ENCODE measurements at regions not wholly inside any gene's neighbourhood (a gene's known extent, or its start where the extent isn't known, plus 50 kb on each side); places are given as distances from the start of the nearest gene placed in this dataset.

GRCh38 chr6:137995371-137995770, 111.8 kb downstream of the PERP start:
- TF ChIP-seq, protein P1, sequence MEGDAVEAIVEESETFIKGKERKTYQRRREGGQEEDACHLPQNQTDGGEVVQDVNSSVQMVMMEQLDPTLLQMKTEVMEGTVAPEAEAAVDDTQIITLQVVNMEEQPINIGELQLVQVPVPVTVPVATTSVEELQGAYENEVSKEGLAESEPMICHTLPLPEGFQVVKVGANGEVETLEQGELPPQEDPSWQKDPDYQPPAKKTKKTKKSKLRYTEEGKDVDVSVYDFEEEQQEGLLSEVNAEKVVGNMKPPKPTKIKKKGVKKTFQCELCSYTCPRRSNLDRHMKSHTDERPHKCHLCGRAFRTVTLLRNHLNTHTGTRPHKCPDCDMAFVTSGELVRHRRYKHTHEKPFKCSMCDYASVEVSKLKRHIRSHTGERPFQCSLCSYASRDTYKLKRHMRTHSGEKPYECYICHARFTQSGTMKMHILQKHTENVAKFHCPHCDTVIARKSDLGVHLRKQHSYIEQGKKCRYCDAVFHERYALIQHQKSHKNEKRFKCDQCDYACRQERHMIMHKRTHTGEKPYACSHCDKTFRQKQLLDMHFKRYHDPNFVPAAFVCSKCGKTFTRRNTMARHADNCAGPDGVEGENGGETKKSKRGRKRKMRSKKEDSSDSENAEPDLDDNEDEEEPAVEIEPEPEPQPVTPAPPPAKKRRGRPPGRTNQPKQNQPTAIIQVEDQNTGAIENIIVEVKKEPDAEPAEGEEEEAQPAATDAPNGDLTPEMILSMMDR (IDR thresholded peaks at IDR 0.05): no peak
- no peak for TF ChIP-seq POLR2A (IDR thresholded peaks at IDR 0.05)
